DND-41 (cell line): ENCODE measurements at regions not wholly inside any gene's neighbourhood (a gene's known extent, or its start where the extent isn't known, plus 50 kb on each side); places are given as distances from the start of the nearest gene placed in this dataset.
A peak's percentile ranks its signal among the peaks of the same experiment; 100 is the strongest.
"Not testable (repeated sequence)": the region's sequence is repeated elsewhere in the genome, so short reads cannot be mapped to it uniquely, and the experiment has no call there.

ENCODE experiments used
- ATAC-seq: fragments of 200-7000 bp; cut with Tn5 transposase; 3 replicates; pipeline ENCODE4 v1.9.1; 2021; ENCODE audit warnings: low read depth; ENCODE audit not compliant: insufficient read depth
- DNase-seq: peaks from one replicate; pipeline ENCODE4 v3.0.0-alpha.2; 2020
- H2AFZ ChIP-seq: 2 replicates; pipeline ENCODE4 v1.6.0; 2012; ENCODE audit warnings: low read depth, low read length
- H3K27ac ChIP-seq: 2 replicates; pipeline ENCODE4 v1.5.1; 2012; ENCODE audit warnings: low read length, inconsistent platforms
- H3K27me3 ChIP-seq: fragments of 200-600 bp; sonication (generic); 2 replicates; pipeline ENCODE4 v1.6.0; 2012; ENCODE audit warnings: low read length, mild to moderate bottlenecking, inconsistent platforms; ENCODE audit not compliant: insufficient read depth, poor library complexity
- H3K36me3 ChIP-seq: 2 replicates; pipeline ENCODE4 v1.5.1; 2012; ENCODE audit warnings: low read length, inconsistent platforms; ENCODE audit not compliant: insufficient read depth
- H3K4me1 ChIP-seq: 2 replicates; pipeline ENCODE4 v1.5.1; 2012; ENCODE audit warnings: mild to moderate bottlenecking, low read length; ENCODE audit not compliant: insufficient read depth
- H3K4me2 ChIP-seq: 2 replicates; pipeline ENCODE4 v1.6.0; 2012; ENCODE audit warnings: mild to moderate bottlenecking, moderate library complexity, low read length, inconsistent platforms; ENCODE audit not compliant: insufficient read depth
- H3K4me3 ChIP-seq, 2 experiments: fragments of 200-600 bp in 1 of 2; shearing (Covaris generic) in 1 of 2; 2 replicates each; pipeline ENCODE4 v1.5.1; 2012 to 2016; ENCODE audit warnings: inconsistent platforms in 2 of 2, low read length in 2 of 2, mild to moderate bottlenecking in 2 of 2, low read depth in 1 of 2, moderate library complexity in 1 of 2
- H3K79me2 ChIP-seq: 2 replicates; pipeline ENCODE4 v1.6.0; 2012; ENCODE audit warnings: low read length, inconsistent platforms; ENCODE audit not compliant: insufficient read depth
- H3K9ac ChIP-seq: 2 replicates; pipeline ENCODE4 v1.6.0; 2012; ENCODE audit warnings: low read depth, mild to moderate bottlenecking, inconsistent platforms, low read length, moderate library complexity
- H3K9me3 ChIP-seq: 2 replicates; pipeline ENCODE4 v1.5.1; 2012; ENCODE audit warnings: low read length, moderate library complexity, mild to moderate bottlenecking, inconsistent platforms; ENCODE audit not compliant: insufficient read depth, severe bottlenecking
- H4K20me1 ChIP-seq: 2 replicates; pipeline ENCODE4 v1.6.0; 2012; ENCODE audit warnings: low read length; ENCODE audit not compliant: insufficient read depth
- EZH2 ChIP-seq: IDR thresholded peaks from 3 replicates; pipeline ENCODE4 v1.6.1; 2012; ENCODE audit warnings: borderline replicate concordance, low read depth, mild to moderate bottlenecking, moderate library complexity, low read length, inconsistent platforms; ENCODE audit not compliant: severe bottlenecking
- TF ChIP-seq, protein P1 (sequence below): IDR thresholded peaks from 2 replicates; pipeline ENCODE4 v1.5.1; 2012; ENCODE audit warnings: borderline replicate concordance, low read length, moderate library complexity, mild to moderate bottlenecking; ENCODE audit not compliant: poor library complexity, severe bottlenecking; ENCODE audit errors: extremely low read depth

DNA sequence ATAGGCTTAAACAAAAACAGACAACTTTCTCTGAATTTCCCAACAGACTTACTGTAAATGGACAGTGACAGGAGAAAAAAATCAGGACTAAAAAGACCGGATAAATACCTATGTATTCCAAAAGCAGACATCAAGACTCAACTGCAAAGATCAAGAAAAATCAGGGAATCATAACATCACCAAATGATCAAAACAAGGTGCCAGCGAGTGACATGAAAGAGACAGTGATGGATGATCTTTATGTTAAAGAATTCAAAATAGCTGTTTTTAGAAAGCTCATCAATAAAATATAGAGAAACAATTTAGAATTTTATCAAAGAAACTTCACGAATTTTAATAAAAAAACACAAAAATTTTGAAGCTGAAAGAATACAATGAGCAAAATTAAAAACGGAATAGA is 952.5 kb upstream of the ATXN7L3B start:
- Histone ChIP-seq H3K4me1 (no peaks in the 10 kb centered on the region), H3K36me3 (no peaks in the 10 kb centered on the region), H3K79me2 (no peaks in the 10 kb centered on the region), H3K27me3 (no peaks in the 10 kb centered on the region), H2AFZ (no peak overlapping the region), H3K9me3 (no peaks in the 10 kb centered on the region), H3K4me2 (no peak overlapping the region), H3K27ac (no peak overlapping the region), H3K9ac (no peak overlapping the region), H4K20me1 (no peaks in the 10 kb centered on the region), H3K4me3 (no peak overlapping the region)
- ATAC-seq (no peak), DNase-seq (no peak)
- TF ChIP-seq EZH2: no peak
- TF ChIP-seq, protein P1, sequence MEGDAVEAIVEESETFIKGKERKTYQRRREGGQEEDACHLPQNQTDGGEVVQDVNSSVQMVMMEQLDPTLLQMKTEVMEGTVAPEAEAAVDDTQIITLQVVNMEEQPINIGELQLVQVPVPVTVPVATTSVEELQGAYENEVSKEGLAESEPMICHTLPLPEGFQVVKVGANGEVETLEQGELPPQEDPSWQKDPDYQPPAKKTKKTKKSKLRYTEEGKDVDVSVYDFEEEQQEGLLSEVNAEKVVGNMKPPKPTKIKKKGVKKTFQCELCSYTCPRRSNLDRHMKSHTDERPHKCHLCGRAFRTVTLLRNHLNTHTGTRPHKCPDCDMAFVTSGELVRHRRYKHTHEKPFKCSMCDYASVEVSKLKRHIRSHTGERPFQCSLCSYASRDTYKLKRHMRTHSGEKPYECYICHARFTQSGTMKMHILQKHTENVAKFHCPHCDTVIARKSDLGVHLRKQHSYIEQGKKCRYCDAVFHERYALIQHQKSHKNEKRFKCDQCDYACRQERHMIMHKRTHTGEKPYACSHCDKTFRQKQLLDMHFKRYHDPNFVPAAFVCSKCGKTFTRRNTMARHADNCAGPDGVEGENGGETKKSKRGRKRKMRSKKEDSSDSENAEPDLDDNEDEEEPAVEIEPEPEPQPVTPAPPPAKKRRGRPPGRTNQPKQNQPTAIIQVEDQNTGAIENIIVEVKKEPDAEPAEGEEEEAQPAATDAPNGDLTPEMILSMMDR: no peak

DNA sequence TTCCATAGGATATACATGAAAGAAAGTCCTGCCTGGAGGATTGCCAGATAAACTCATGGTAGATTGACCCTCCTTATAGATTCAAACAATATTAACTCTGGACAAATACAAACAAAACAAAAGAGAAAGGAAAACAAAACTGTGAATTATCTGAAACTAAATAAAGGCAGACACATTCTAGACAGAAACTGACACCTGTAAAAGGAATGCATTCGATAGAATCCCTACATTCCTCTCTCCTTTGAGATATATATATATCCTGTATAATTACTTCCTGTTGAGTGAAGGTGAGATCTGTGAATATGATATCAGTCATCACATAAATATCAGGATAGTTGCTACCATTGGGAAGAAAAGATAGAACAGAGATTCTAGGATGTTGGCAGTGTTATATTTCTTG is 948.4 kb upstream of the ATXN7L3B start:
- Histone ChIP-seq H3K79me2 (no peaks in the 10 kb centered on the region), H3K36me3 (no peaks in the 10 kb centered on the region), H4K20me1 (no peaks in the 10 kb centered on the region), H2AFZ (no peak overlapping the region), H3K27me3 (no peaks in the 10 kb centered on the region), H3K9me3 (no peaks in the 10 kb centered on the region), H3K4me3 (no peak overlapping the region), H3K27ac (no peak overlapping the region), H3K4me1 (no peaks in the 10 kb centered on the region), H3K4me2 (no peak overlapping the region), H3K9ac (no peak overlapping the region)
- DNase-seq (no peak), ATAC-seq (no peak)
- TF ChIP-seq, protein P1: no peak
- no peak for TF ChIP-seq EZH2

DNA sequence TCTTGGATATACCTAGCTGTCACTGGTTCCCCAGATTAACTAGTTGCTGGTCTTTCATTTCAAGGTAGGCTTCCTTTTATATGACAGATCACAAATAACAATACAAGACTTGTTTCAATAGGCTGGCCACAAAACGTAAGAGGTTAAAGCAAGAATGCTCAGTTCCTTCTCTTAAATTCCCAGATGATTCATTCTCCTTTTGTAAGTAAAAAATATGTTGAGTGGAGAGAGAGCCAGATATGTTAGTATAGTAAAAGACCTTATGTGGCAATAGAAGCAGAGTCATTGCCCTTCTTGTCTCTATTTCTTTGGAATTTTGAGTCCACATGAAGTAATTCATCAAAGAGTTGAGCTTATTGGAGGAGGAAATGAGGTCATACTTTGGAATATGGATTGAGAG is 939.0 kb upstream of the ATXN7L3B start:
- DNase-seq (no peak), ATAC-seq (no peak)
- Histone ChIP-seq H3K9me3 (no peaks in the 10 kb centered on the region), H3K4me3 (no peak overlapping the region), H3K9ac (no peak overlapping the region), H4K20me1 (no peaks in the 10 kb centered on the region), H3K4me2 (no peak overlapping the region), H3K36me3 (no peaks in the 10 kb centered on the region), H3K79me2 (no peaks in the 10 kb centered on the region), H2AFZ (no peak overlapping the region), H3K4me1 (no peaks in the 10 kb centered on the region), H3K27me3 (no peaks in the 10 kb centered on the region), H3K27ac (no peak overlapping the region)
- no peak for TF ChIP-seq EZH2
- TF ChIP-seq, protein P1: no peak

DNA sequence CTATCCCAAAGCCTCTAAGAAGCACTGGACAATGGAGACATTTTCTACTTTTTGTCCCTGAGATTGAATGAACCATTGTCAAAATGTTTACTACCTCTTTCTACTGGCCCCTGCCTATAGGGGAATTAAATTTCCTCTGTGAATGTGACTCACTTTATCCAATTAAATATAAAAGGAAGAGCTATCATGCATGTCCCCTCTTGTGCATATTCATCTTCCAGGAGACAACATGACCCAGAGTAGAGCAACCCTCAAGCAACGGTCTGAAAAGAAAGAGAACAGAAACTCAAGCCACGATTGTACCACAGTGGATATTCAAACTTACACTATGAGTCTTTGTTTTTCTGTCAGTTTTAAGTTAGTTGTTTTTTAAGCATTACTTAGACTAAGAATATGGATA is 938.4 kb upstream of the ATXN7L3B start:
- no peaks in the 10 kb centered on the region for H3K9me3 ChIP-seq
- H3K4me1 ChIP-seq: no peaks in the 10 kb centered on the region
- no peak overlapping the region for H3K4me2 ChIP-seq
- no peaks in the 10 kb centered on the region for H3K79me2 ChIP-seq
- H3K27ac ChIP-seq: no peak overlapping the region
- no peak overlapping the region for H3K4me3 ChIP-seq
- no peak overlapping the region for H3K9ac ChIP-seq
- ATAC-seq: no peak
- H3K27me3 ChIP-seq: no peaks in the 10 kb centered on the region
- H2AFZ ChIP-seq: no peak overlapping the region
- DNase-seq: no peak
- H3K36me3 ChIP-seq: no peaks in the 10 kb centered on the region
- no peaks in the 10 kb centered on the region for H4K20me1 ChIP-seq
- TF ChIP-seq, protein P1: no peak
- no peak for TF ChIP-seq EZH2

DNA sequence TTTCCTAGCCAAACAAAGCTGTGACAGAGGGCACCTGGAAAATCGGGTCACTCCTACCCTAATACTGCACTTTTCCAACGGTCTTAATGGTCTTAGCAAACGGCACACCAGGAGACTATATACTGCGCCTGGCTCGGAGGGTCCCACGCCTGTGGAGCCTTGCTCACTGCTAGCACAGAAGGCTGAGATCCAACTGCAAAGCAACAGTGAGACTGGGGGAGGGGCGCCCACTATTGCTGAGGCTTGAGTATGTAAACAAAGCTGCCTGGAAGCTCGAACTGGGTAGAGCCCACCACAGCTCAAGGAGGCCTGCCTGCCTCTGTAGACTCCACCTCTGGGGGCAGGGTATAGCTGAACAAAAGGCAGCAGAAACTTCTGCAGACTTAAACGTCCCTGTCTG is 931.7 kb upstream of the ATXN7L3B start:
- peak; percentile 3 for DNase-seq
- not testable (repeated sequence) for ATAC-seq, H3K36me3 ChIP-seq, H3K79me2 ChIP-seq, H3K9me3 ChIP-seq, H3K4me2 ChIP-seq, H4K20me1 ChIP-seq, H3K9ac ChIP-seq, H3K4me3 ChIP-seq, H3K27ac ChIP-seq, H3K27me3 ChIP-seq, H3K4me1 ChIP-seq, H2AFZ ChIP-seq
